ENCODE measurements at regions not wholly inside any gene's neighbourhood (a gene's known extent, or its start where the extent isn't known, plus 50 kb on each side); places are given as distances from the start of the nearest gene placed in this dataset.
"Not testable (repeated sequence)": the region's sequence is repeated elsewhere in the genome, so short reads cannot be mapped to it uniquely, and the experiment has no call there.

DNA sequence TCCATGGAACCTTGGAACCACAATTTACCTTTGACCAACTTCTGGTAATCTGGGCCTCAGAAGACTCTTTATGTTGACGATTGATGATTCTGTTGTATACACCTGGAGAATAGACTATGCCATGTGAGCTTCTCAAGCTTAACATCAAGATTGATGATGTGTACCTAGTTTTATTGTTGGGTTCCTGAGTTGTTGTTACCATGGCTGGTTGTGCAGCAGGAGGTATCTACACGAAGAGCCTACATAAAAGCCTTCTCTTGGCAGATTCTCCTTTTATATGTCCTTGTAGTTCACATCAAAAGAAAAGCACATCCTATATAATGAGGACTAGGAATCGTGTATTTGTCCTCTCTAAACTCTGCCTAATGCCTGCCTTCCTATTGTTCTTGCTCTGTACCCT lies 272.0 kb downstream of the DTHD1 start:
- Mint-ChIP-seq H3K27ac (no peak overlapping the region), H3K27me3 (peaks cover 2% of the 10 kb centered on the region), H3K4me3 (no peak overlapping the region), H3K9me3 (no peaks in the 10 kb centered on the region), H3K36me3 (no peaks in the 10 kb centered on the region), H3K4me1 (ENCODE audit: low read depth) (peaks cover 7% of the 10 kb centered on the region)
- intact Hi-C loops (cut with micrococcal nuclease) = loop anchor here (5.0 to 10.0 kb wide), 2 partner anchors 309 to 1164 kb away; partner anchors contain the start of gene ARAP2
- ChIA-PET CTCF (no interaction called here), POLR2A (no interaction called here)
- no peak for DNase-seq

- intact Hi-C loops (cut with micrococcal nuclease) = loop anchor here (10.0 kb wide), 1 partner anchor 312 kb away; the partner anchor contains the start of gene ARAP2
- H3K27ac Mint-ChIP-seq = no peak overlapping the region
- H3K36me3 Mint-ChIP-seq = no peaks in the 10 kb centered on the region
- H3K27me3 Mint-ChIP-seq = peaks cover 2% of the 10 kb centered on the region
- DNase-seq = no peak
- ChIA-PET POLR2A (no interaction called here), CTCF (no interaction called here)
- H3K9me3 Mint-ChIP-seq = no peaks in the 10 kb centered on the region
- no peak overlapping the region for H3K4me3 Mint-ChIP-seq
- H3K4me1 Mint-ChIP-seq (ENCODE audit: low read depth) = peaks cover 2% of the 10 kb centered on the region
Measured at GRCh38 chr4:36556984-36557383, 275.6 kb downstream of the DTHD1 start.

DNA sequence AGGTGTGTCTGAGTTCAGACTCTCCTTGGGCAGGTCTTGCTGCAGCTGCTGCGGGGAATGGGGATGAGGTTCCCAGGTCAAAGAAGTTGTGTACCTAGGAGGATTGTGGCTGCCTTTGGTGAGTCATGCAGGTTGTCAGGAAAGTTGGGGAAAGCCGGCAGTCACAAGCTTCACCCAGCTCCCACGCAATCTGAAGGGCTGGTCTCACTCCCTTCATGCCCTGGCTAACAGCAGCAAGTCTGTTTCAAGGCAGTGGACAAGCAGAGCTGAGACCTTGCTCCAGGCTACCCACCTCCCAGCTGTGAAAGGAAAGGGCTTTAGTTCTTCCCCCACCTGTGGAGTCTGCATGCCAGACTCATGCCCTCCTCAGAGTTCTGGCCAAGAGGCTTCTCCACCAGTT lies 287.2 kb downstream of the DTHD1 start:
- CTCF ChIA-PET = no interaction called here
- no peaks in the 10 kb centered on the region for H3K9me3 Mint-ChIP-seq
- intact Hi-C loops (cut with micrococcal nuclease) = no loop called here
- peaks cover 3% of the 10 kb centered on the region for H3K27me3 Mint-ChIP-seq
- no peak overlapping the region for H3K4me3 Mint-ChIP-seq
- H3K4me1 Mint-ChIP-seq (ENCODE audit: low read depth) = no peaks in the 10 kb centered on the region
- DNase-seq = no peak
- no peak overlapping the region for H3K27ac Mint-ChIP-seq
- POLR2A ChIA-PET = no interaction called here
- no peaks in the 10 kb centered on the region for H3K36me3 Mint-ChIP-seq

DNA sequence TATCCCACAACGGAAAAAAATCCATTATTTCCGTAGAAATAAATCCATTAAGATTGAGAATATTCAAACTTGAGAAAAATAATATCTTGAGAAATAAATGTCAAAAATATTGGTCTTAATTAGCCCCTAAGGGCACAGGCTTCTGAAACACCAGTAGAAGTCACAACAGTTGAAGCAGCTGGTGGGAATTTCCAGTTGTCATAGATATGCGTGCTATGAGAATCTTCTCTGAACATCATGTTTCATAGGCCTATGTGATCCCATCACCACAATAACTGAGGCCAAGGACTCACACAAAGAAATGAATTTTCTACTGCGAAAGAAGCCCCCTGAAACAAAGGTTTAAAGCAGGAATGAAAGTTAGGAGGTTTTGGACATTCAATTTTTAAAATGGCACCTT lies 292.0 kb downstream of the DTHD1 start:
- DNase-seq = no peak
- H3K4me1 Mint-ChIP-seq (ENCODE audit: low read depth) = no peaks in the 10 kb centered on the region
- H3K27me3 Mint-ChIP-seq = no peaks in the 10 kb centered on the region
- intact Hi-C loops (cut with micrococcal nuclease) = no loop called here
- H3K9me3 Mint-ChIP-seq = peaks cover 10% of the 10 kb centered on the region
- H3K4me3 Mint-ChIP-seq = no peak overlapping the region
- POLR2A ChIA-PET = no interaction called here
- H3K36me3 Mint-ChIP-seq = no peaks in the 10 kb centered on the region
- CTCF ChIA-PET = no interaction called here
- no peak overlapping the region for H3K27ac Mint-ChIP-seq

DNA sequence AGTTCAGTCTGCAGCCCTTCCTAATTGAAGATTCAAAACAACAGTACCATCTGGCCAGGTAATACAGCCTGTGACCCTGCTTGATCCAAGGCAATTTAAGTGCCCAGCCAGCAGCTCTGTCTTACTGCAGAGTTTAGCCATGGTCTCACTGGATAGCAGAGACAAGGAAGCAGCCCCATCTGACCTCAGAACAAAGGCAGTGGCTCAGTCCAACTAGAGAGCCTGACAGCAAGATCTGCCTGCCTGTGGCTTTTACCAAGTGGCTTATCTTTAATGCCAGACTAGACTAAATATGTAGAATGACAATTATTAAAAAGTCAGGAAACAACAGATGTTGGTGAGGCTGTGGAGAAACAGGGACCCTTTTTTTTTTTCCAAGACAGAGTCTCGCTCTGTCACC lies 293.4 kb downstream of the DTHD1 start:
- CTCF ChIA-PET = no interaction called here
- Mint-ChIP-seq H3K36me3 (no peaks in the 10 kb centered on the region), H3K4me1 (ENCODE audit: low read depth) (no peaks in the 10 kb centered on the region), H3K4me3 (no peak overlapping the region), H3K27me3 (no peaks in the 10 kb centered on the region), H3K27ac (no peak overlapping the region), H3K9me3 (peaks cover 10% of the 10 kb centered on the region)
- intact Hi-C loops (cut with micrococcal nuclease) = no loop called here
- POLR2A ChIA-PET = no interaction called here
- DNase-seq = no peak

GRCh38 chr4:36582198-36582597 lies 300.8 kb downstream of the DTHD1 start:
- no peaks in the 10 kb centered on the region for H3K27me3 Mint-ChIP-seq
- POLR2A ChIA-PET = no interaction called here
- H3K4me3 Mint-ChIP-seq = no peak overlapping the region
- CTCF ChIA-PET = no interaction called here
- intact Hi-C loops (cut with micrococcal nuclease) = no loop called here
- H3K9me3 Mint-ChIP-seq = no peaks in the 10 kb centered on the region
- no peaks in the 10 kb centered on the region for H3K36me3 Mint-ChIP-seq
- H3K27ac Mint-ChIP-seq = no peak overlapping the region
- no peaks in the 10 kb centered on the region for H3K4me1 Mint-ChIP-seq (ENCODE audit: low read depth)
- DNase-seq = no peak

DNA sequence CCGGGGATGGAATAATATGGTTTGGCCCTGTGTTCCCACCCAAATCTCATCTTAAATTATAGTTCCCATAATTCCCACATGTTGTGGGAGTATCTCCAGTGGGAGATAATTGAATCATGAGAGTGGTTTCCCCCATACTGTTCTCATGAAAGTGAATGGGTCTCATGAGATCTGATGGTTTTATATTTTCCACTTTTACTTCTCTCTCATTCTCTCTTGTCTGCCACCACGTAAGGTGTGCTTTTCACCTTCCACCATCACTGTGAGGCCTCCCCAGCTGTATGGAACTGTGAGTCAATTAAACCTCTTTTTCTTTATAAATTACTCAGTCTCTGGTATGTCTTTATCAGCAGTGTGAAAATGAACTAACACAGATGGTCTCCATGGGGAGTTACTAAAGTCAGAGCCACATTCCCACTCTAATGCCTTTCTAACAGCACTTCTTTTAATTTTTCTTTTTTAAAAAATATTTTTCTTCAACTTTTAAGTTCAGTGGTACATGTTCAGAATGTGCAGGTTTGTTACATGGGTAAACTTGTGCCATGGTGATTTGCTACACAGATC lies 306.6 kb downstream of the DTHD1 start:
- Mint-ChIP-seq H3K27me3 (no peaks in the 10 kb centered on the region), H3K36me3 (no peaks in the 10 kb centered on the region), H3K4me1 (ENCODE audit: low read depth) (no peaks in the 10 kb centered on the region), H3K9me3 (peaks cover 7% of the 10 kb centered on the region), H3K27ac (no peak overlapping the region), H3K4me3 (no peak overlapping the region)
- DNase-seq = no peak
- intact Hi-C loops (cut with micrococcal nuclease) = no loop called here
- ChIA-PET CTCF (no interaction called here), POLR2A (no interaction called here)

DNA sequence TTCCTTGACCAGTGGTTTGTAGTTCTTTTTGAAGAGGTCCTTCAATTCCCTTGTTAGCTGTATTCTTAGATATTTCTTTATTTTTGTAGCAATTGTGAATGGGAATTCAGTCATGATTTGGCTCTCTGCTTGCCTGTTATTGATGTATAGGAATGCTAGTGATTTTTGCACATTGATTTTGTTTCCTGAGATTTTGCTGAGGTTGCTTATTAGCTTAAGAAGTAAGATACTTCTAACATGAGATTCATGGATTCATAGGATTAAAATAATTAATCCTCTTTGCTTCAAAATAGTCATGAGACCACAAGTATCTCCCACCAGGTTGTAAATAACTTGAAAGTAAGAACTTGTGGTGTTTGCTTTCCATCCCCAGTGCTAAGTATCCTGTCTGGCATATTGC lies 308.9 kb downstream of the DTHD1 start:
- no peak overlapping the region for H3K27ac Mint-ChIP-seq
- POLR2A ChIA-PET = no interaction called here
- peaks cover 7% of the 10 kb centered on the region for H3K9me3 Mint-ChIP-seq
- CTCF ChIA-PET = no interaction called here
- no peaks in the 10 kb centered on the region for H3K36me3 Mint-ChIP-seq
- H3K4me3 Mint-ChIP-seq = no peak overlapping the region
- intact Hi-C loops (cut with micrococcal nuclease) = no loop called here
- no peak for DNase-seq
- H3K4me1 Mint-ChIP-seq (ENCODE audit: low read depth) = no peaks in the 10 kb centered on the region
- no peaks in the 10 kb centered on the region for H3K27me3 Mint-ChIP-seq

GRCh38 chr4:36601864-36602495 lies 320.6 kb downstream of the DTHD1 start:
- Mint-ChIP-seq H3K27me3 (no peaks in the 10 kb centered on the region), H3K27ac (no peak overlapping the region), H3K4me1 (ENCODE audit: low read depth) (no peaks in the 10 kb centered on the region), H3K4me3 (no peak overlapping the region), H3K9me3 (no peaks in the 10 kb centered on the region), H3K36me3 (no peaks in the 10 kb centered on the region)
- no peak for DNase-seq
- CTCF ChIA-PET = no interaction called here
- intact Hi-C loops (cut with micrococcal nuclease) = no loop called here
- POLR2A ChIA-PET = no interaction called here

GRCh38 chr4:36609661-36610060 lies 328.2 kb downstream of the DTHD1 start:
- Mint-ChIP-seq H3K9me3 (peaks cover 23% of the 10 kb centered on the region), H3K27ac (no peak overlapping the region), H3K4me1 (ENCODE audit: low read depth) (no peaks in the 10 kb centered on the region), H3K4me3 (no peak overlapping the region), H3K27me3 (no peaks in the 10 kb centered on the region), H3K36me3 (peaks cover 2% of the 10 kb centered on the region)
- intact Hi-C loops (cut with micrococcal nuclease) = no loop called here
- ChIA-PET CTCF (no interaction called here), POLR2A (no interaction called here)
- no peak for DNase-seq

GRCh38 chr4:36610628-36611027 lies 329.2 kb downstream of the DTHD1 start:
- H3K4me3 Mint-ChIP-seq = no peak overlapping the region
- intact Hi-C loops (cut with micrococcal nuclease) = no loop called here
- H3K27me3 Mint-ChIP-seq = no peaks in the 10 kb centered on the region
- no peaks in the 10 kb centered on the region for H3K4me1 Mint-ChIP-seq (ENCODE audit: low read depth)
- no peak overlapping the region for H3K27ac Mint-ChIP-seq
- peaks cover 23% of the 10 kb centered on the region for H3K9me3 Mint-ChIP-seq
- ChIA-PET POLR2A (no interaction called here), CTCF (no interaction called here)
- peaks cover 2% of the 10 kb centered on the region for H3K36me3 Mint-ChIP-seq
- DNase-seq = no peak

DNA sequence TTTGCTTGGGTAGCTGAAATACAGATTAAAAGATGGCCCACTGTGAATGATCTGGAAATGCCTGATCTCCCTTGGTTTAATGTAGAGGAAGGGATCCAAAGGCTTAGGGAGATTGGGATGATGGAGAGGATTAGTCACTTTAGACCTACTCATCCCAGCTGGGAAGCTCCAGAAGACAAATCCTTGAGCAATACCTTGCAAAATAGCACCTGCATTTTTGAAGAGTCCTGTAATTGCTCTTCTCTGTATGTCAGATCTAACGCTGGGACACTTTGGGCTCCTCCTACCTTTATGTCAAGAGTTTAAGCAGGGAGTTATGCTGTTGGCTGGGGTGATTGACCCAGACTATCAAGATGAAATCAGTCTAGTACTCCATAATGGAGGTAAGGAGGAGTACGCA lies 331.7 kb downstream of the DTHD1 start:
- H3K27me3 Mint-ChIP-seq; H3K4me3 Mint-ChIP-seq; H3K27ac Mint-ChIP-seq; intact Hi-C loops (cut with micrococcal nuclease); H3K4me1 Mint-ChIP-seq (ENCODE audit: low read depth); POLR2A ChIA-PET; H3K36me3 Mint-ChIP-seq; CTCF ChIA-PET; DNase-seq: not testable (repeated sequence)
- peaks cover 23% of the 10 kb centered on the region for H3K9me3 Mint-ChIP-seq

DNA sequence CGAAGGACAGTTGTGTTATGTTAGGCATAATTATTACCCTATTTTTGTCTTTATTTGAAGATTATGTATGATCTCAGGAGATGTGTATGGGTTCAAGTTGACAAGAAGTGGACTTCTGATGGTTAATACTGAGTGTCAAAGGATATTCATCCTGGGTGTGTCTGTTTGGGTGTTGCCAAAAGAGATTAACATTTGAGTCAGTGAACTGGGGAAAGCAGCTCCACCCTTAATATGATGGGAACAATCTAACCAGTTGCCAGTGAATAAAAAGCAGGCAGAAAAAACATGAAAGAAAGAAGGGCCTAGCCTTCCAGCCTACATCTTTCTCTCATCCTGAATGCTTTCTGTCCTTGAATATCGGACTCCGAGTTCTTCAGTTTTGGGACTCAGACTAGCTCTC lies 332.6 kb downstream of the DTHD1 start:
- DNase-seq = no peak
- Mint-ChIP-seq H3K4me1 (ENCODE audit: low read depth) (no peaks in the 10 kb centered on the region), H3K27me3 (no peaks in the 10 kb centered on the region), H3K9me3 (peaks cover 23% of the 10 kb centered on the region), H3K36me3 (peaks cover 2% of the 10 kb centered on the region), H3K4me3 (no peak overlapping the region), H3K27ac (no peak overlapping the region)
- POLR2A ChIA-PET = no interaction called here
- intact Hi-C loops (cut with micrococcal nuclease) = no loop called here
- CTCF ChIA-PET = no interaction called here

Data from activated CD4-positive, alpha-beta memory T cell treated with anti-CD3 and anti-CD28 coated beads for 36 hours (primary cell).